NB4 (cell line): ENCODE measurements at regions not wholly inside any gene's neighbourhood (a gene's known extent, or its start where the extent isn't known, plus 50 kb on each side); places are given as distances from the start of the nearest gene placed in this dataset.

ENCODE experiments used
- POLR2A ChIP-seq: IDR thresholded peaks from 2 replicates; pipeline ENCODE4 v1.6.1; 2011; ENCODE audit warnings: mild to moderate bottlenecking; ENCODE audit not compliant: insufficient read length; ENCODE audit errors: extremely low read depth
- TF ChIP-seq, protein P1 (sequence below): IDR thresholded peaks from one replicate; pipeline ENCODE4 v1.5.1; 2012; ENCODE audit warnings: low read depth, low read length

DNA sequence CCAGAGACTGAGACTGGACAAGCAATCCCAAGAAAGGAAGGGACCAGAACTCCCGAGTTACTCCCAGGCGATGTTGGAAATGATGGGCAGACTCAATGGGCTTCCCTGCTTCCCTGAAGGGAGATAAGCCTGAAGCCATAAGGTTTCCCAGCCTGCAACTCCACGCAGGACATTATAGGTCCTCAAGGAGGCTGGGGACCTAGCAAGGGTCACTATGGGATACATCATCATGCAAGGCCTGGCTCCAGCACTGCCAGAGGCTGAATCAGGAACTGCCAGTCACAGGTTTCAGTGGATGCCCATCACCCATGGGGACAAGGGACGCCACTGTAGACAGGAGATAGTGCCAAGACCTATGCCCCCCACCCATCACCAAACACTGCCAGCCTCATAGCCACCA, 338.7 kb downstream of the IRS2 start:
- TF ChIP-seq, protein P1, sequence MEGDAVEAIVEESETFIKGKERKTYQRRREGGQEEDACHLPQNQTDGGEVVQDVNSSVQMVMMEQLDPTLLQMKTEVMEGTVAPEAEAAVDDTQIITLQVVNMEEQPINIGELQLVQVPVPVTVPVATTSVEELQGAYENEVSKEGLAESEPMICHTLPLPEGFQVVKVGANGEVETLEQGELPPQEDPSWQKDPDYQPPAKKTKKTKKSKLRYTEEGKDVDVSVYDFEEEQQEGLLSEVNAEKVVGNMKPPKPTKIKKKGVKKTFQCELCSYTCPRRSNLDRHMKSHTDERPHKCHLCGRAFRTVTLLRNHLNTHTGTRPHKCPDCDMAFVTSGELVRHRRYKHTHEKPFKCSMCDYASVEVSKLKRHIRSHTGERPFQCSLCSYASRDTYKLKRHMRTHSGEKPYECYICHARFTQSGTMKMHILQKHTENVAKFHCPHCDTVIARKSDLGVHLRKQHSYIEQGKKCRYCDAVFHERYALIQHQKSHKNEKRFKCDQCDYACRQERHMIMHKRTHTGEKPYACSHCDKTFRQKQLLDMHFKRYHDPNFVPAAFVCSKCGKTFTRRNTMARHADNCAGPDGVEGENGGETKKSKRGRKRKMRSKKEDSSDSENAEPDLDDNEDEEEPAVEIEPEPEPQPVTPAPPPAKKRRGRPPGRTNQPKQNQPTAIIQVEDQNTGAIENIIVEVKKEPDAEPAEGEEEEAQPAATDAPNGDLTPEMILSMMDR: no peak
- no peak for TF ChIP-seq POLR2A
